Activated naive CD8-positive, alpha-beta T cell treated with anti-CD3 and anti-CD28 coated beads, Interleukin-2, amount 10 ng/mL, durations not matched to agents 7 days and 5 days (primary cell): ENCODE measurements at regions not wholly inside any gene's neighbourhood (a gene's known extent, or its start where the extent isn't known, plus 50 kb on each side); places are given as distances from the start of the nearest gene placed in this dataset.
"Not testable (repeated sequence)": the region's sequence is repeated elsewhere in the genome, so short reads cannot be mapped to it uniquely, and the experiment has no call there.

ENCODE experiments used
- ATAC-seq: fragments of 150-1000 bp; cut with Tn5 transposase; one replicate; pipeline ENCODE4 v1.10.0; 2021; ENCODE audit warnings: low read depth, moderate library complexity
- POLR2A ChIA-PET: fragments of 350-600 bp; sonication (Branson Sonifier 250); formaldehyde crosslinking; loops from one replicate; lab custom pipeline; 2021; ENCODE audit warnings: antibody characterized with exemption; lab: Charles Lee
- DNase-seq: peaks from one replicate; pipeline ENCODE4 v3.0.0; 2021
- H3K27ac Mint-ChIP-seq: one replicate; pipeline ENCODE4 v1.8.0; 2022; ENCODE audit warnings: mild to moderate bottlenecking, mixed read lengths
- H3K27me3 Mint-ChIP-seq: one replicate; pipeline ENCODE4 v1.8.0; 2022; ENCODE audit warnings: mild to moderate bottlenecking, moderate library complexity, mixed read lengths
- H3K36me3 Mint-ChIP-seq: one replicate; pipeline ENCODE4 v1.8.0; 2021; ENCODE audit warnings: mild to moderate bottlenecking, mixed read lengths
- H3K4me1 Mint-ChIP-seq: one replicate; pipeline ENCODE4 v1.8.0; 2021; ENCODE audit warnings: mixed read lengths
- H3K4me3 Mint-ChIP-seq: one replicate; pipeline ENCODE4 v1.8.0; 2022; ENCODE audit warnings: mild to moderate bottlenecking, moderate library complexity, mixed read lengths
- H3K9me3 Mint-ChIP-seq: one replicate; pipeline ENCODE4 v1.8.0; 2021; ENCODE audit warnings: mixed read lengths

- DNase-seq, result no peak
- Mint-ChIP-seq H3K4me1 (peaks cover 74% of the 10 kb centered on the region), H3K4me3 (peak overlapping the region; percentile 57), H3K36me3 (peaks cover 11% of the 10 kb centered on the region), H3K9me3 (no peaks in the 10 kb centered on the region), H3K27me3 (no peaks in the 10 kb centered on the region), H3K27ac (peak overlapping the region; percentile 80)
- POLR2A ChIA-PET, result interaction anchor here (1.1 to 10.0 kb wide), 7 partner anchors 23 to 372 kb away, joined by 3 to 248 read pairs (median 17); partner anchors contain the start of gene BTG1
- ATAC-seq, result no peak
Observed at GRCh38 chr12:92402415-92402814, 256.8 kb upstream of the BTG1 start.

GRCh38 chr12:92400006-92400405 lies 254.4 kb upstream of the BTG1 start:
- peak overlapping the region; percentile 86 for H3K27ac Mint-ChIP-seq
- ATAC-seq, result no peak

GRCh38 chr12:92398565-92399309 lies 253.1 kb upstream of the BTG1 start:
- Mint-ChIP-seq H3K27me3 (no peaks in the 10 kb centered on the region), H3K4me3 (peak overlapping the region; percentile 62), H3K4me1 (peaks cover 73% of the 10 kb centered on the region), H3K36me3 (peaks cover 37% of the 10 kb centered on the region), H3K9me3 (peaks cover 10% of the 10 kb centered on the region), H3K27ac (peak overlapping the region; percentile 86)
- POLR2A ChIA-PET, result interaction anchor here (0.7 to 2.8 kb wide), 13 partner anchors 9 to 546 kb away, joined by 3 to 70 read pairs (median 4); partner anchors contain the start of gene BTG1
- DNase-seq, result no peak
- peak; percentile 90 for ATAC-seq

More at GRCh38 chr12:92400006-92400405, 254.4 kb upstream of the BTG1 start:
- peaks cover 2% of the 10 kb centered on the region for H3K9me3 Mint-ChIP-seq
- peaks cover 24% of the 10 kb centered on the region for H3K36me3 Mint-ChIP-seq
- H3K4me1 Mint-ChIP-seq, result peaks cover 76% of the 10 kb centered on the region
- H3K27me3 Mint-ChIP-seq, result no peaks in the 10 kb centered on the region
- DNase-seq, result no peak
- POLR2A ChIA-PET, result interaction anchor here (2.8 kb wide), 1 partner anchor 255 kb away, joined by 70 read pairs; the partner anchor contains the start of gene BTG1
- H3K4me3 Mint-ChIP-seq, result peak overlapping the region; percentile 59

GRCh38 chr12:92396647-92397252 lies 251.1 kb upstream of the BTG1 start:
- Mint-ChIP-seq H3K27ac (peak overlapping the region; percentile 53), H3K36me3 (peaks cover 49% of the 10 kb centered on the region), H3K4me1 (peaks cover 61% of the 10 kb centered on the region), H3K9me3 (peaks cover 22% of the 10 kb centered on the region), H3K27me3 (no peaks in the 10 kb centered on the region), H3K4me3 (no peak overlapping the region)
- POLR2A ChIA-PET, result no interaction called here
- ATAC-seq (no peak), DNase-seq (no peak)

GRCh38 chr12:92395322-92395721 lies 249.7 kb upstream of the BTG1 start:
- Mint-ChIP-seq H3K9me3 (peaks cover 22% of the 10 kb centered on the region), H3K27me3 (no peaks in the 10 kb centered on the region), H3K27ac (no peak overlapping the region), H3K36me3 (peaks cover 49% of the 10 kb centered on the region), H3K4me3 (no peak overlapping the region), H3K4me1 (peaks cover 49% of the 10 kb centered on the region)
- POLR2A ChIA-PET, result no interaction called here
- ATAC-seq (no peak), DNase-seq (no peak)

GRCh38 chr12:92394895-92395294 lies 249.2 kb upstream of the BTG1 start:
- no peak overlapping the region for H3K4me3 Mint-ChIP-seq

GRCh38 chr12:92393504-92393903 lies 247.9 kb upstream of the BTG1 start:
- Mint-ChIP-seq H3K4me3 (no peak overlapping the region), H3K4me1 (peaks cover 36% of the 10 kb centered on the region), H3K9me3 (peaks cover 27% of the 10 kb centered on the region), H3K27ac (no peak overlapping the region), H3K27me3 (no peaks in the 10 kb centered on the region), H3K36me3 (peaks cover 49% of the 10 kb centered on the region)
- DNase-seq (no peak), ATAC-seq (no peak)
- POLR2A ChIA-PET, result no interaction called here

More at GRCh38 chr12:92394895-92395294, 249.2 kb upstream of the BTG1 start:
- no peak overlapping the region for H3K27ac Mint-ChIP-seq
- peaks cover 45% of the 10 kb centered on the region for H3K4me1 Mint-ChIP-seq
- H3K9me3 Mint-ChIP-seq, result peaks cover 24% of the 10 kb centered on the region
- DNase-seq (no peak), ATAC-seq (no peak)
- H3K36me3 Mint-ChIP-seq, result peaks cover 49% of the 10 kb centered on the region
- H3K27me3 Mint-ChIP-seq, result no peaks in the 10 kb centered on the region
- POLR2A ChIA-PET, result no interaction called here

GRCh38 chr12:92391726-92392125 lies 246.1 kb upstream of the BTG1 start:
- peaks cover 43% of the 10 kb centered on the region for H3K36me3 Mint-ChIP-seq
- H3K4me1 Mint-ChIP-seq, result peaks cover 33% of the 10 kb centered on the region
- H3K9me3 Mint-ChIP-seq, result peaks cover 27% of the 10 kb centered on the region
- H3K27ac Mint-ChIP-seq, DNase-seq, H3K27me3 Mint-ChIP-seq, ATAC-seq, H3K4me3 Mint-ChIP-seq, POLR2A ChIA-PET: not testable (repeated sequence)

GRCh38 chr12:92389466-92389865 lies 243.8 kb upstream of the BTG1 start:
- H3K4me3 Mint-ChIP-seq, result no peak overlapping the region
- peaks cover 20% of the 10 kb centered on the region for H3K9me3 Mint-ChIP-seq
- no peak for ATAC-seq
- H3K27me3 Mint-ChIP-seq, result no peaks in the 10 kb centered on the region
- peaks cover 24% of the 10 kb centered on the region for H3K36me3 Mint-ChIP-seq
- POLR2A ChIA-PET, result no interaction called here
- no peak overlapping the region for H3K27ac Mint-ChIP-seq
- DNase-seq, result no peak
- peaks cover 25% of the 10 kb centered on the region for H3K4me1 Mint-ChIP-seq

- Mint-ChIP-seq H3K9me3 (peaks cover 4% of the 10 kb centered on the region), H3K27me3 (no peaks in the 10 kb centered on the region), H3K36me3 (peaks cover 4% of the 10 kb centered on the region), H3K4me3 (no peak overlapping the region), H3K4me1 (peaks cover 20% of the 10 kb centered on the region), H3K27ac (no peak overlapping the region)
- DNase-seq (no peak), ATAC-seq (no peak)
- POLR2A ChIA-PET, result no interaction called here
Observed at GRCh38 chr12:92385296-92385695, 239.7 kb upstream of the BTG1 start.

GRCh38 chr12:92384571-92384970 lies 238.9 kb upstream of the BTG1 start:
- no peak overlapping the region for H3K4me3 Mint-ChIP-seq
- POLR2A ChIA-PET, result no interaction called here

GRCh38 chr12:92382383-92382878 lies 236.8 kb upstream of the BTG1 start:
- Mint-ChIP-seq H3K9me3 (peaks cover 3% of the 10 kb centered on the region), H3K27ac (no peak overlapping the region), H3K27me3 (no peaks in the 10 kb centered on the region), H3K4me1 (peaks cover 33% of the 10 kb centered on the region), H3K36me3 (peaks cover 8% of the 10 kb centered on the region), H3K4me3 (no peak overlapping the region)
- DNase-seq, result no peak
- POLR2A ChIA-PET, result no interaction called here
- ATAC-seq, result no peak

More at GRCh38 chr12:92384571-92384970, 238.9 kb upstream of the BTG1 start:
- Mint-ChIP-seq H3K27me3 (no peaks in the 10 kb centered on the region), H3K9me3 (peaks cover 3% of the 10 kb centered on the region), H3K36me3 (peaks cover 2% of the 10 kb centered on the region), H3K4me1 (peaks cover 25% of the 10 kb centered on the region), H3K27ac (no peak overlapping the region)
- DNase-seq, result no peak
- ATAC-seq, result no peak

- peaks cover 28% of the 10 kb centered on the region for H3K4me1 Mint-ChIP-seq
- no peak overlapping the region for H3K4me3 Mint-ChIP-seq
- ATAC-seq, result no peak
- H3K36me3 Mint-ChIP-seq, result peaks cover 8% of the 10 kb centered on the region
- POLR2A ChIA-PET, result no interaction called here
- no peak for DNase-seq
- H3K27me3 Mint-ChIP-seq, result no peaks in the 10 kb centered on the region
- no peak overlapping the region for H3K27ac Mint-ChIP-seq
- H3K9me3 Mint-ChIP-seq, result peaks cover 3% of the 10 kb centered on the region
Observed at GRCh38 chr12:92381856-92382255, 236.2 kb upstream of the BTG1 start.
